ENCODE measurements at regions not wholly inside any gene's neighbourhood (a gene's known extent, or its start where the extent isn't known, plus 50 kb on each side); places are given as distances from the start of the nearest gene placed in this dataset.

GRCh38 chr4:115655626-115656025 is 542.2 kb upstream of the NDST4 start:
- TF ChIP-seq CTCF (conservative IDR thresholded peaks at IDR 0.05; ENCODE audit: low read depth in 2 of 2), result no peak
- no peak for TF ChIP-seq POLR2AphosphoS5 (IDR thresholded peaks at IDR 0.05; ENCODE audit: low read depth)
- no peak for TF ChIP-seq ZNF114 (CRISPR knock-in tag; IDR thresholded peaks at IDR 0.05)
- TF ChIP-seq JUNB (IDR thresholded peaks at IDR 0.05; ENCODE audit: unreplicated experiment), result no peak
- TF ChIP-seq EZH2 (IDR thresholded peaks at IDR 0.05; ENCODE audit: low read depth, unreplicated experiment), result no peak
- no peak for TF ChIP-seq STAT1 (IDR thresholded peaks at IDR 0.05; ENCODE audit: unreplicated experiment)
- TF ChIP-seq CREB1 (CRISPR knock-in tag; IDR thresholded peaks at IDR 0.05; ENCODE audit: low read depth), result no peak
- TF ChIP-seq, protein P1, sequence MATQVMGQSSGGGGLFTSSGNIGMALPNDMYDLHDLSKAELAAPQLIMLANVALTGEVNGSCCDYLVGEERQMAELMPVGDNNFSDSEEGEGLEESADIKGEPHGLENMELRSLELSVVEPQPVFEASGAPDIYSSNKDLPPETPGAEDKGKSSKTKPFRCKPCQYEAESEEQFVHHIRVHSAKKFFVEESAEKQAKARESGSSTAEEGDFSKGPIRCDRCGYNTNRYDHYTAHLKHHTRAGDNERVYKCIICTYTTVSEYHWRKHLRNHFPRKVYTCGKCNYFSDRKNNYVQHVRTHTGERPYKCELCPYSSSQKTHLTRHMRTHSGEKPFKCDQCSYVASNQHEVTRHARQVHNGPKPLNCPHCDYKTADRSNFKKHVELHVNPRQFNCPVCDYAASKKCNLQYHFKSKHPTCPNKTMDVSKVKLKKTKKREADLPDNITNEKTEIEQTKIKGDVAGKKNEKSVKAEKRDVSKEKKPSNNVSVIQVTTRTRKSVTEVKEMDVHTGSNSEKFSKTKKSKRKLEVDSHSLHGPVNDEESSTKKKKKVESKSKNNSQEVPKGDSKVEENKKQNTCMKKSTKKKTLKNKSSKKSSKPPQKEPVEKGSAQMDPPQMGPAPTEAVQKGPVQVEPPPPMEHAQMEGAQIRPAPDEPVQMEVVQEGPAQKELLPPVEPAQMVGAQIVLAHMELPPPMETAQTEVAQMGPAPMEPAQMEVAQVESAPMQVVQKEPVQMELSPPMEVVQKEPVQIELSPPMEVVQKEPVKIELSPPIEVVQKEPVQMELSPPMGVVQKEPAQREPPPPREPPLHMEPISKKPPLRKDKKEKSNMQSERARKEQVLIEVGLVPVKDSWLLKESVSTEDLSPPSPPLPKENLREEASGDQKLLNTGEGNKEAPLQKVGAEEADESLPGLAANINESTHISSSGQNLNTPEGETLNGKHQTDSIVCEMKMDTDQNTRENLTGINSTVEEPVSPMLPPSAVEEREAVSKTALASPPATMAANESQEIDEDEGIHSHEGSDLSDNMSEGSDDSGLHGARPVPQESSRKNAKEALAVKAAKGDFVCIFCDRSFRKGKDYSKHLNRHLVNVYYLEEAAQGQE (IDR thresholded peaks at IDR 0.05; ENCODE audit: unreplicated experiment), result no peak
- no peak for TF ChIP-seq ETS1 (IDR thresholded peaks at IDR 0.05)
- no peak for TF ChIP-seq EZH2phosphoT487 (IDR thresholded peaks at IDR 0.05; ENCODE audit: unreplicated experiment)
- TF ChIP-seq NANOG (IDR thresholded peaks at IDR 0.05; ENCODE audit: borderline replicate concordance), result no peak
- no peak for TF ChIP-seq ZNF331 (CRISPR knock-in tag; IDR thresholded peaks at IDR 0.05; ENCODE audit: low read depth)
- TF ChIP-seq, protein P2, sequence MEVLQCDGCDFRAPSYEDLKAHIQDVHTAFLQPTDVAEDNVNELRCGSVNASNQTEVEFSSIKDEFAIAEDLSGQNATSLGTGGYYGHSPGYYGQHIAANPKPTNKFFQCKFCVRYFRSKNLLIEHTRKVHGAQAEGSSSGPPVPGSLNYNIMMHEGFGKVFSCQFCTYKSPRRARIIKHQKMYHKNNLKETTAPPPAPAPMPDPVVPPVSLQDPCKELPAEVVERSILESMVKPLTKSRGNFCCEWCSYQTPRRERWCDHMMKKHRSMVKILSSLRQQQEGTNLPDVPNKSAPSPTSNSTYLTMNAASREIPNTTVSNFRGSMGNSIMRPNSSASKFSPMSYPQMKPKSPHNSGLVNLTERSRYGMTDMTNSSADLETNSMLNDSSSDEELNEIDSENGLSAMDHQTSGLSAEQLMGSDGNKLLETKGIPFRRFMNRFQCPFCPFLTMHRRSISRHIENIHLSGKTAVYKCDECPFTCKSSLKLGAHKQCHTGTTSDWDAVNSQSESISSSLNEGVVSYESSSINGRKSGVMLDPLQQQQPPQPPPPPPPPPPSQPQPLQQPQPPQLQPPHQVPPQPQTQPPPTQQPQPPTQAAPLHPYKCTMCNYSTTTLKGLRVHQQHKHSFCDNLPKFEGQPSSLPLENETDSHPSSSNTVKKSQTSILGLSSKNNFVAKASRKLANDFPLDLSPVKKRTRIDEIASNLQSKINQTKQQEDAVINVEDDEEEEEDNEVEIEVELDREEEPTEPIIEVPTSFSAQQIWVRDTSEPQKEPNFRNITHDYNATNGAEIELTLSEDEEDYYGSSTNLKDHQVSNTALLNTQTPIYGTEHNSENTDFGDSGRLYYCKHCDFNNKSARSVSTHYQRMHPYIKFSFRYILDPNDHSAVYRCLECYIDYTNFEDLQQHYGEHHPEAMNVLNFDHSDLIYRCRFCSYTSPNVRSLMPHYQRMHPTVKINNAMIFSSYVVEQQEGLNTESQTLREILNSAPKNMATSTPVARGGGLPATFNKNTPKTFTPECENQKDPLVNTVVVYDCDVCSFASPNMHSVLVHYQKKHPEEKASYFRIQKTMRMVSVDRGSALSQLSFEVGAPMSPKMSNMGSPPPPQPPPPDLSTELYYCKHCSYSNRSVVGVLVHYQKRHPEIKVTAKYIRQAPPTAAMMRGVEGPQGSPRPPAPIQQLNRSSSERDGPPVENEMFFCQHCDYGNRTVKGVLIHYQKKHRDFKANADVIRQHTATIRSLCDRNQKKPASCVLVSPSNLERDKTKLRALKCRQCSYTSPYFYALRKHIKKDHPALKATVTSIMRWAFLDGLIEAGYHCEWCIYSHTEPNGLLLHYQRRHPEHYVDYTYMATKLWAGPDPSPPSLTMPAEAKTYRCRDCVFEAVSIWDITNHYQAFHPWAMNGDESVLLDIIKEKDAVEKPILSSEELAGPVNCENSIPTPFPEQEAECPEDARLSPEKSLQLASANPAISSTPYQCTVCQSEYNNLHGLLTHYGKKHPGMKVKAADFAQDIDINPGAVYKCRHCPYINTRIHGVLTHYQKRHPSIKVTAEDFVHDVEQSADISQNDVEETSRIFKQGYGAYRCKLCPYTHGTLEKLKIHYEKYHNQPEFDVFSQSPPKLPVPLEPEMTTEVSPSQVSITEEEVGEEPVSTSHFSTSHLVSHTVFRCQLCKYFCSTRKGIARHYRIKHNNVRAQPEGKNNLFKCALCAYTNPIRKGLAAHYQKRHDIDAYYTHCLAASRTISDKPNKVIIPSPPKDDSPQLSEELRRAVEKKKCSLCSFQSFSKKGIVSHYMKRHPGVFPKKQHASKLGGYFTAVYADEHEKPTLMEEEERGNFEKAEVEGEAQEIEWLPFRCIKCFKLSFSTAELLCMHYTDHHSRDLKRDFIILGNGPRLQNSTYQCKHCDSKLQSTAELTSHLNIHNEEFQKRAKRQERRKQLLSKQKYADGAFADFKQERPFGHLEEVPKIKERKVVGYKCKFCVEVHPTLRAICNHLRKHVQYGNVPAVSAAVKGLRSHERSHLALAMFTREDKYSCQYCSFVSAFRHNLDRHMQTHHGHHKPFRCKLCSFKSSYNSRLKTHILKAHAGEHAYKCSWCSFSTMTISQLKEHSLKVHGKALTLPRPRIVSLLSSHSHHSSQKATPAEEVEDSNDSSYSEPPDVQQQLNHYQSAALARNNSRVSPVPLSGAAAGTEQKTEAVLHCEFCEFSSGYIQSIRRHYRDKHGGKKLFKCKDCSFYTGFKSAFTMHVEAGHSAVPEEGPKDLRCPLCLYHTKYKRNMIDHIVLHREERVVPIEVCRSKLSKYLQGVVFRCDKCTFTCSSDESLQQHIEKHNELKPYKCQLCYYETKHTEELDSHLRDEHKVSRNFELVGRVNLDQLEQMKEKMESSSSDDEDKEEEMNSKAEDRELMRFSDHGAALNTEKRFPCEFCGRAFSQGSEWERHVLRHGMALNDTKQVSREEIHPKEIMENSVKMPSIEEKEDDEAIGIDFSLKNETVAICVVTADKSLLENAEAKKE (CRISPR knock-in tag; IDR thresholded peaks at IDR 0.05), result no peak

All from GM23338 (cell line).